ENCODE measurements at regions not wholly inside any gene's neighbourhood (a gene's known extent, or its start where the extent isn't known, plus 50 kb on each side); places are given as distances from the start of the nearest gene placed in this dataset.

DNA sequence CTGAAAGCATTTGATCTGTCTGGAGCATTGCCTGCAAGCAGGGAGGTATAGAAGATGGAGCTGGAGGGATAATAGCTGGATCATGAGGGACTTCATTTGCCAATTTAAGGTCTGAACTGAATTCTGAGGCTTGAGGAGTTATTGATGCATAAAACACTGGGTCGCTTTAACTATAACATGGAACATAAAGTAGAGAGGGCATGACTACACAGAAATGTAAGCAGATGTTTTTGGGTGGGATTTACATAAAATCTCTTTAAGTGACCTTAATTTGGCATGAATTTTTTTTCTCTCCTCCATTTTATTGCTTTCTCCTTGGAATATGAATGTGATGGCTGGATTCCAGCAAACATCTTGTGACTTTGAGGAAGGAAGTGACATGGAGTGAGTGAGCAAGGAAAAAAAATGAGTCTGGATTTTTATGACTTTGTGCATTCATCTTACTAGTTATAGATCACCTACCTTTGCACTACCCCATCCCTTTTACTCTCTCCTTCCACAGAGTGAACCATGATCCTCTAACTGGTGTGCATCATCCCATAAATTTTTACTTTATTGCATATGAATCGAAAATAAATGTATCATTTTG lies 356.0 kb downstream of the DUSP6 start:
- no peak for DNase-seq (ENCODE audit: low read depth)

- no peak for DNase-seq (ENCODE audit: low read depth)
Measured at GRCh38 chr12:88994971-88995370, 357.3 kb downstream of the DUSP6 start.

- no peak for DNase-seq (ENCODE audit: low read depth)
Measured at GRCh38 chr12:88994537-88994936, 357.8 kb downstream of the DUSP6 start.

DNA sequence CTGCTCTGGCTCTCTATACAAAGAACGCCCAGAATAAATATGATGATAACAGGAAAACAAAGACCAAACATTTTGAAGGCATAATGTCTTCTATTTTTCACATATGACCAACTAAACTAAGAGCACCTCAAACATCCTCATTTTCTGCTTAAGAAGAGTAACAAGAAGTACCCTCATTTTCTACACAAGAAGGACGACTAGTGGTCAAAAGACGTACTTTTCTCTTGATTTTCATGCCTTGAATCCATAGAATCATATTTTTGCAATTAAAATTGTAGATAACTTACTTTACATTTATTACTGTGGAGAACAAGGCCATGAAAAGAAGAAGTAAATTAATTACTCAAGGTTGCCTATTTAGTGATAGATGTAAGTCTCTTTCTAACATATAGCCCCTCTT lies 358.6 kb downstream of the DUSP6 start:
- no peak for DNase-seq (ENCODE audit: low read depth)

- no peak for DNase-seq (ENCODE audit: low read depth)
Measured at GRCh38 chr12:88986056-88986455, 366.2 kb downstream of the DUSP6 start.

GRCh38 chr12:88985631-88986030 lies 366.7 kb downstream of the DUSP6 start:
- no peak for DNase-seq (ENCODE audit: low read depth)

- DNase-seq (ENCODE audit: low read depth) = no peak
Measured at GRCh38 chr12:88985011-88985410, 367.3 kb downstream of the DUSP6 start.

- DNase-seq (ENCODE audit: low read depth) = no peak
Measured at GRCh38 chr12:88982694-88983093, 369.6 kb downstream of the DUSP6 start.

DNA sequence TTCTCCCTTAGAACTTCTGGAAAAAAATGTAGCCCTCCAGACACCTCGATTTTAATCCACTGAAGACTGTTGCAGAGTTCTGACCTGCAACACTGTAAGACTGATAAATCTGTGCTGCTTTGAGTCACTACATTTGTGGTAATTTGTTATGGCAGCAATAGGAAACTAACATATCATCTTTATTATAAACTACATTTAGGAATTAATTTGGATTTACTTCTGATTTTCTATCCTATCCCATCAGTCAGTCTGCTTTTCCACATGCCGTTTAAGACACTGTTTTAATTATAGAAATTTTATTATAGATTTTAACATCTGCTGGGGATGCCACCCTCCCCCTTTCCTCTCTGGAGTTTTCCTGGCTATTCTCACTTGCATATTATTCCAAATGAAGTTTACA lies 375.2 kb downstream of the DUSP6 start:
- DNase-seq (ENCODE audit: low read depth) = no peak

GRCh38 chr12:88973998-88974397 lies 378.3 kb downstream of the DUSP6 start:
- no peak for DNase-seq (ENCODE audit: low read depth)

- no peak for DNase-seq (ENCODE audit: low read depth)
Measured at GRCh38 chr12:88970740-88971139, 381.6 kb downstream of the DUSP6 start.

- DNase-seq (ENCODE audit: low read depth) = no peak
Measured at GRCh38 chr12:88969127-88969526, 383.2 kb downstream of the DUSP6 start.

GRCh38 chr12:88960213-88960878 lies 380.1 kb upstream of the KITLG start:
- no peak for DNase-seq (ENCODE audit: low read depth)

DNA sequence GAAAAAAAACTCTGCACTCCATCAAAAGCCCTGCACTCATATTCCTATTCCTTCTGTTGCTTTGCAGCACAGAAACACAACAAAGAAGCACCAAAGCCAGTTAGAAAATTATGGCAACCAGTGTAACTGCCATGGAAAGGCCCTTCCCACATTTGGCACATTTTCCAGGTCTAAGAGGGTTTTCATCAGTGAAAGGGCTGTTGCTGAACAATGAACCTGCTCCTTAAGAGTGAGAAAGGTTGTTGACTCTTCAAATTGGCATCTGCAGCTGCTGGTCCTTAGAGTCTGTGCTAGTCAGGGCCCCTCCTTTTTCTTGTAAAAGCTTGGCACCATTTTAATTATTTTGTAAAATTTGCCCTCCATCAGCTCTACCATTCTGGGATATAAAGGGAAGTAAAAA lies 378.7 kb upstream of the KITLG start:
- no peak for DNase-seq (ENCODE audit: low read depth)

- DNase-seq (ENCODE audit: low read depth) = no peak
Measured at GRCh38 chr12:88958153-88958552, 377.9 kb upstream of the KITLG start.

GRCh38 chr12:88957358-88957757 lies 377.1 kb upstream of the KITLG start:
- no peak for DNase-seq (ENCODE audit: low read depth)

- no peak for DNase-seq (ENCODE audit: low read depth)
Measured at GRCh38 chr12:88955531-88955930, 375.3 kb upstream of the KITLG start.

- DNase-seq (ENCODE audit: low read depth) = no peak
Measured at GRCh38 chr12:88953029-88953586, 372.8 kb upstream of the KITLG start.

- DNase-seq (ENCODE audit: low read depth) = no peak
Measured at GRCh38 chr12:88952562-88952942, 372.3 kb upstream of the KITLG start.

DNA sequence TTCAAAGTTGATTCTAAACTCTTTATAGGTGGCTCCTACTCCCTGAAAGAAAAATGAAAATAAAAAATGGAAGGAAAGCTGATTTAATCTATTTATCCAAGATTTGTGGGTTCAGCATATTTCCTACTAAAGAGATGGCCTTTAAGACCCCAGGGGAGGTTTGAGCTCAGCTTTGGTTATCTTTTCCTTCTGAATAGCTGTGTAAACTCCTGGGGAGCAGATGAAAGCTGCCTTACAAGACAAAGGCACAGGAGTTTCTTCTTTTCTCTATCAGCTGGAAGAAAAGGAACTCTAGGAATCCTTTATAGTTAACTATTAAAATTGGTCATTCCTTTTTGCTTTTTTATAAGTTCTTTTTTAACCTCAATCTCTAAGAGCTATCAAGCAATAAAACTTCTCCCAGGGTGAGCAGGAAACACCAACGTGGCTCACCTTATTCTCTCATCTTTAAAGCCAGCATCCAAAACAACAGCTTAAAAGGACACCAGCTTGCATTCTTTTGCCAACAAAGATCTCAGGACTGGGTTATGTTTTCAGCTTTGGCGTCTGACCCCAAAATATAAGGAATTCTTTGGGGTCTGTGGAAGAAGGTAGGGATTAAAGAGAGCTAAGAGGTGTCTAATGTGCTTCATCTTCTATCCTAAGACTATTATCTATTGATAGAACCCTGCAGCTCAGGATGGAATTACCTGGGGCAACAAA lies 371.7 kb upstream of the KITLG start:
- no peak for DNase-seq (ENCODE audit: low read depth)

- DNase-seq (ENCODE audit: low read depth) = no peak
Measured at GRCh38 chr12:88951177-88951576, 370.9 kb upstream of the KITLG start.

DNA sequence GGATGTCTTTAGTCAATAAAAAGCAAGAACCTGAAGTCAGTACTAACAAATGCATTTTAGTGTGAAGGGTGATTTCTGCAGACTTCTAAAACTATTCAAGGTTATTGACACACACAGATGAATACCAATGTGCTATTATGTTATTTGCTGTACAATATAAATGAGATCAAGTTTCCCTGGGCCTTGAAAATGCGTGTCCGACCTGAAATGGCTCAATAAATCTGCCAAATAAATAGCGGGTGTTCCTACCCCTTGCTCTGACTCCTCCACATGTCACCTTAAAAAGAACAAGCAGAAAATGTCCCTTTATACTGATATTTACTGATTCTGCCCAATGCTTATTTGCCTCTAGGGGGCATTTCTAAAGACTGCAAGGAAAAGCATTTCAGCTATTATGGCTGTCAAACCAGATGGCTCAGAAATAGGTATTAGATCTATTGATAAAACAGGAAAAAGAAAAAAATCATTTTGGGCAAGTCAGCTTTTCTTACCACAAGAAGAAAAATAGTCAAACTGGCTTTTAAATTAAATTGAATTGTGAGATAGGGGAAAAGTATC lies 367.3 kb upstream of the KITLG start:
- no peak for DNase-seq (ENCODE audit: low read depth)

Measured in CMK (cell line).